GM23248 (cell line): ENCODE measurements at regions not wholly inside any gene's neighbourhood (a gene's known extent, or its start where the extent isn't known, plus 50 kb on each side); places are given as distances from the start of the nearest gene placed in this dataset.

Experiments
- EZH2 ChIP-seq: fragments of 200-600 bp; sonication (generic); IDR thresholded peaks from 2 replicates; pipeline ENCODE4 v1.6.1; 2018; ENCODE audit warnings: antibody characterized with exemption, mild to moderate bottlenecking; ENCODE audit not compliant: insufficient read depth, poor library complexity, severe bottlenecking
- EZH2phosphoT487 ChIP-seq: fragments of 200-600 bp; sonication (generic); IDR thresholded peaks from 2 replicates; pipeline ENCODE4 v1.6.1; 2018; ENCODE audit warnings: antibody characterized with exemption, moderate library complexity, mild to moderate bottlenecking, low read depth; ENCODE audit not compliant: insufficient read depth

GRCh38 chr6:146879406-146880117 is 280.8 kb downstream of the ADGB start:
- TF ChIP-seq EZH2 (no peak), EZH2phosphoT487 (no peak)
